NCI-H1048 (cell line): ENCODE measurements at regions not wholly inside any gene's neighbourhood (a gene's known extent, or its start where the extent isn't known, plus 50 kb on each side); places are given as distances from the start of the nearest gene placed in this dataset.

Experiments used
- DNase-seq: peaks from one replicate; lab custom pipeline; 2025; lab: John Stamatoyannopoulos, UW

DNA sequence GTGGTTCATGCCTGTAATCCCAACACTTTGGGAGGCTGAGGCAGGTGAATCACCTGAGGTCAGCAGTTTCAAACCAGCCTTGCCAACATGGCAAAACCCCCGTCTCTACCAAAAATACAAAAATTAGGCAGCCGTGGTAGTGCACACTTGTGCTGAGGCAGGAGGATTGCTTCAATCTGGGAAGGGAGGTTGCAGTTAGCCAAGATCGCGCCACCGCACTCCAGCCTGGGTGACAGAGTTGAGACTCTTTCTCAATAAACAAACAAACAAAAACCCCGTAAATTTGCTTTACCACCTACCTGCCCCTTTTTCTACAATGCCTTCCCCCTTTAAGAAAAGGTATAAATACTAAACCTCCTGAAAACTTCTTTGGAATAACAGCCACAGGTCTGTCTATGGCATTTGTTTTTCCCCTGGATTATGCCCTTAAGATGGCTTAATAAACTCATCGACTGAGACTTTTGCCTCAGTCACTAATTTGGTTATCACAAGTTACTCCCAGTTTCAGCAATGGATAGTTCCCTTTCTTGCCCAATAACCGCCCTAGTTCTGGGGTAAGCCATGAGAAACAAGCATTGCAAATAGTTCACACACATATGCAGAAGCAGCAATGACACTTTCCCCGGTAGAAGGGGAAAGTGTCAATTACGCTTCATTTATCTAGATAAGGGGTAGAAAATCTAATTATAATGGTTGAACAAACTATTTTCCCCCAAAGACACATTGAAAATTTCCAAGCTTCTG lies 52.8 kb upstream of the SVIL start:
- DNase-seq = no peak

DNA sequence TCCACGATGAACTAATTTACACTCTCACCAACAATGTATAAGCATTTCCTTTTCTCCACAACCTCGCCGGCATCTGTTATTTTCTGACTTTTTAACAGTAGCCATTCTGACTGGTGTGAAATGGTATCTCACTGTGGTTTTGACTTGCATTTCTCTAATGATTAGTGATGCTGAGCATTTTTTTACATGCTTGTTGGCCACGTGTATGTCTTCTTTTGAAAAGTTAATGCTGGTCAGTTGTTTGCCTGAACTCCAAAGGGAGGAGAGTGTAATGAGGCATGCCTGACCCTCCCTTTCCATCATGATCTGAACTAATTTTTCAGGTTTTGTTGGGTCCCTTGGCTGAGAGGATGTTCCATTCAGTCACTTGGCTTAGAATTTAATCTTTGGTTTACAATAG lies 50.7 kb upstream of the SVIL start:
- DNase-seq = no peak
